Aorta (tissue), 5 donors: ENCODE measurements at regions not wholly inside any gene's neighbourhood (a gene's known extent, or its start where the extent isn't known, plus 50 kb on each side); places are given as distances from the start of the nearest gene placed in this dataset.

Source experiments
- ATAC-seq: fragments of 200-7000 bp; cut with Tn5 transposase; one replicate; pipeline ENCODE4 v1.9.1; 2022; ENCODE audit warnings: moderate library complexity; ENCODE audit not compliant: low FRiP score
- DNase-seq, 2 donors: peaks; one replicate each; pipeline ENCODE4 v3.0.0-alpha.2; 2020
- H3K27ac ChIP-seq, 2 donors: one replicate each; pipeline ENCODE4 v1.5.1; 2013; ENCODE audit warnings: low read length in 2 of 2, mild to moderate bottlenecking in 2 of 2, moderate library complexity in 2 of 2, control low read depth in 1 of 2, inconsistent platforms in 1 of 2, low read depth in 1 of 2
- H3K27me3 ChIP-seq, 2 donors: one replicate each; pipeline ENCODE4 v1.6.1; 2013; ENCODE audit warnings: control low read depth in 1 of 2, low read length in 1 of 2, mild to moderate bottlenecking in 1 of 2, moderate library complexity in 1 of 2; ENCODE audit not compliant: insufficient read depth in 2 of 2, control insufficient read depth in 1 of 2
- H3K36me3 ChIP-seq, 2 donors: one replicate each; pipeline ENCODE4 v1.6.1; 2013; ENCODE audit warnings: control low read depth in 1 of 2, low read length in 1 of 2, mild to moderate bottlenecking in 1 of 2; ENCODE audit not compliant: insufficient read depth in 2 of 2, control insufficient read depth in 1 of 2
- H3K4me1 ChIP-seq, 2 donors: one replicate each; pipeline ENCODE4 v1.6.1; 2013; ENCODE audit warnings: low read length in 2 of 2, control low read depth in 1 of 2, mild to moderate bottlenecking in 1 of 2, moderate library complexity in 1 of 2; ENCODE audit not compliant: insufficient read depth in 2 of 2, control insufficient read depth in 1 of 2
- H3K4me3 ChIP-seq, 2 donors: one replicate each; pipeline ENCODE4 v1.5.1; 2013; ENCODE audit warnings: low read length in 2 of 2, control low read depth in 1 of 2, mild to moderate bottlenecking in 1 of 2
- H3K9me3 ChIP-seq: one replicate; pipeline ENCODE4 v1.6.1; 2013; ENCODE audit warnings: mild to moderate bottlenecking, low read length; ENCODE audit not compliant: control insufficient read depth
- WGBS, 2 donors: extraction: QIAGEN DNeasy Blood & Tissue Kit; methylation state at CpG; one replicate each; pipeline ENCODE4 v1.1.7; 2013; 5-methylcytosine and 5-hydroxymethylcytosine counted together
- intact Hi-C, 2 donors: fragments of 100-400 bp; cut with DNase I; formaldehyde crosslinking; loops; one replicate each; pipeline versions ENCODE4 v1.14.2 to v1.15.0; 2022
- donor health status: healthy with polysubstance abuse.
- donor health status: Bipolar disorder and iron deficiency.
- donor health status: DM: no; HTN: no; CAD: no.
- donor health status: DM: no; HTN: no; CAD: no.
- donor health status: DM: yes; HTN: yes; CAD: no.

- Histone ChIP-seq H3K9me3 (no peaks in the 10 kb centered on the region), H3K4me1 (no peaks in the 10 kb centered on the region), H3K27me3 (no peaks in the 10 kb centered on the region), H3K27ac (no peak overlapping the region), H3K4me3 (no peak overlapping the region), H3K36me3 (no peaks in the 10 kb centered on the region)
- WGBS, 2 donors: 78 to 84% methylated on average over 1 of the region's 1 CpG
- DNase-seq (no peak), ATAC-seq (no peak)
- intact Hi-C loops: no loop called here
Measured at GRCh38 chr15:87419344-87419743, 837.2 kb downstream of the NTRK3 start.

- Histone ChIP-seq H3K9me3 (no peaks in the 10 kb centered on the region), H3K36me3 (no peaks in the 10 kb centered on the region), H3K27ac (no peak overlapping the region), H3K4me3 (no peak overlapping the region), H3K4me1 (no peaks in the 10 kb centered on the region), H3K27me3 (no peaks in the 10 kb centered on the region)
- intact Hi-C loops: no loop called here
- 66 to 70% methylated on average over 5 of the region's 5 CpGs for WGBS, 2 donors
- DNase-seq (no peak), ATAC-seq (no peak)
Measured at GRCh38 chr15:87416591-87417257, 839.8 kb downstream of the NTRK3 start.

GRCh38 chr15:87408902-87409301, 847.6 kb downstream of the NTRK3 start:
- WGBS, 2 donors: 73 to 79% methylated on average over 6 of the region's 6 CpGs
- no peak overlapping the region for H3K4me3 ChIP-seq
- peaks cover 2% of the 10 kb centered on the region for H3K9me3 ChIP-seq
- intact Hi-C loops: no loop called here
- no peaks in the 10 kb centered on the region for H3K36me3 ChIP-seq
- no peaks in the 10 kb centered on the region for H3K4me1 ChIP-seq
- H3K27me3 ChIP-seq: no peaks in the 10 kb centered on the region
- no peak overlapping the region for H3K27ac ChIP-seq
- DNase-seq: no peak
- no peak for ATAC-seq

- Histone ChIP-seq H3K27ac (no peak overlapping the region), H3K4me3 (no peak overlapping the region), H3K4me1 (no peaks in the 10 kb centered on the region), H3K36me3 (no peaks in the 10 kb centered on the region), H3K27me3 (no peaks in the 10 kb centered on the region), H3K9me3 (peaks cover 2% of the 10 kb centered on the region)
- no peak for ATAC-seq
- DNase-seq: no peak
- 80 to 81% methylated on average over 5 of the region's 5 CpGs for WGBS, 2 donors
- intact Hi-C loops: no loop called here
Measured at GRCh38 chr15:87403973-87404372, 852.6 kb downstream of the NTRK3 start.

- peaks cover 2% of the 10 kb centered on the region for H3K9me3 ChIP-seq
- 72 to 76% methylated on average over 5 of the region's 5 CpGs for WGBS, 2 donors
- H3K4me1 ChIP-seq: no peaks in the 10 kb centered on the region
- intact Hi-C loops: no loop called here
- ATAC-seq: no peak
- H3K4me3 ChIP-seq: no peak overlapping the region
- H3K27me3 ChIP-seq: no peaks in the 10 kb centered on the region
- no peak for DNase-seq
- H3K36me3 ChIP-seq: no peaks in the 10 kb centered on the region
- H3K27ac ChIP-seq: no peak overlapping the region
Measured at GRCh38 chr15:87401973-87402372, 854.6 kb downstream of the NTRK3 start.

- no peaks in the 10 kb centered on the region for H3K27me3 ChIP-seq
- WGBS, 2 donors: 80 to 94% methylated on average over 3 of the region's 3 CpGs
- ATAC-seq (no peak), DNase-seq (no peak)
- H3K4me1 ChIP-seq: no peaks in the 10 kb centered on the region
- H3K9me3 ChIP-seq: peaks cover 3% of the 10 kb centered on the region
- no peak overlapping the region for H3K4me3 ChIP-seq
- no peaks in the 10 kb centered on the region for H3K36me3 ChIP-seq
- H3K27ac ChIP-seq: no peak overlapping the region
- intact Hi-C loops: no loop called here
Measured at GRCh38 chr15:87394676-87395075, 861.9 kb downstream of the NTRK3 start.

GRCh38 chr15:87387766-87388165, 868.8 kb downstream of the NTRK3 start:
- Histone ChIP-seq H3K27ac (no peak overlapping the region), H3K4me1 (no peaks in the 10 kb centered on the region), H3K9me3 (no peaks in the 10 kb centered on the region), H3K36me3 (no peaks in the 10 kb centered on the region), H3K4me3 (no peak overlapping the region), H3K27me3 (no peaks in the 10 kb centered on the region)
- intact Hi-C loops: no loop called here
- WGBS, 2 donors: 72 to 78% methylated on average over 2 of the region's 2 CpGs
- ATAC-seq (no peak), DNase-seq (no peak)

GRCh38 chr15:87374339-87374738, 882.2 kb downstream of the NTRK3 start:
- intact Hi-C loops: loop anchor here in 1 of 2 donors (10.0 kb wide), 1 partner anchor 1250 kb away; no protein-coding TSS in a partner anchor
- 63% methylated on average over 3 of the region's 3 CpGs for WGBS, 2 donors
- Histone ChIP-seq H3K4me1 (no peaks in the 10 kb centered on the region), H3K36me3 (no peaks in the 10 kb centered on the region), H3K4me3 (no peak overlapping the region), H3K27me3 (no peaks in the 10 kb centered on the region), H3K27ac (no peak overlapping the region), H3K9me3 (peaks cover 7% of the 10 kb centered on the region)
- ATAC-seq (no peak), DNase-seq (no peak)

- H3K27ac ChIP-seq: no peak overlapping the region
- H3K36me3 ChIP-seq: no peaks in the 10 kb centered on the region
- H3K27me3 ChIP-seq: no peaks in the 10 kb centered on the region
- no peaks in the 10 kb centered on the region for H3K9me3 ChIP-seq
- no peak for ATAC-seq
- no peaks in the 10 kb centered on the region for H3K4me1 ChIP-seq
- intact Hi-C loops: no loop called here
- no peak for DNase-seq
- no peak overlapping the region for H3K4me3 ChIP-seq
Measured at GRCh38 chr15:87369269-87369668, 887.3 kb downstream of the NTRK3 start.
